HCT116 (cell line): ENCODE measurements at regions not wholly inside any gene's neighbourhood (a gene's known extent, or its start where the extent isn't known, plus 50 kb on each side); places are given as distances from the start of the nearest gene placed in this dataset.

ENCODE experiments used
- ATAC-seq: fragments of 200-7000 bp; cut with Tn5 transposase; 2 replicates; pipeline ENCODE4 v1.9.1; 2020; ENCODE audit warnings: mild to moderate bottlenecking, moderate library complexity
- BruUV-seq: library from RNA; stranded (reverse); fragments of 400-500 nt; replicated peaks from 2 replicates; lab custom pipeline; 2021; lab: Mats Ljungman, UMichigan
- CTCF ChIA-PET: fragments of 300-600 bp; sonication (Branson Sonifier 250); formaldehyde crosslinking; loops from one replicate; lab custom pipeline; 2021; ENCODE audit warnings: antibody characterized with exemption; lab: Charles Lee
- POLR2A ChIA-PET: fragments of 300-600, 350-600 bp; sonication (Branson Sonifier 250); formaldehyde crosslinking; loops from one replicate; lab custom pipeline; 2021; ENCODE audit warnings: antibody characterized with exemption; lab: Charles Lee
- RAD21 ChIA-PET, 2 experiments: fragments of 300-600 bp; sonication (Branson Sonifier 250); formaldehyde crosslinking; loops; one replicate each; lab custom pipeline; 2023; ENCODE audit warnings: low total read pairs in 2 of 2; ENCODE audit not compliant: uncharacterized antibody in 2 of 2, unreplicated experiment in 2 of 2, low non-redundant PET in 1 of 2; lab: Charles Lee
- DNase-seq: peaks from one replicate; pipeline ENCODE4 v3.0.0-alpha.2; 2010; ENCODE audit warnings: low read depth, low spot score
- H2AFZ ChIP-seq: fragments of 200-600 bp; shearing (Covaris generic), sonication (generic); 2 replicates; pipeline ENCODE4 v1.6.1; 2017; ENCODE audit warnings: low read depth, mixed run types, mixed read lengths, antibody characterized with exemption, low read length; ENCODE audit not compliant: poor library complexity, severe bottlenecking
- H3K27ac ChIP-seq: 2 replicates; pipeline ENCODE4 v1.5.1; 2012; ENCODE audit warnings: low read depth, low read length
- H3K27me3 ChIP-seq: fragments of 200-600 bp; sonication (generic); 2 replicates; pipeline ENCODE4 v1.6.1; 2016; ENCODE audit warnings: mixed run types, low read length, mixed read lengths; ENCODE audit not compliant: insufficient read depth
- H3K36me3 ChIP-seq, 2 experiments: fragments of 200-500 bp in 1 of 2; fragments of 200-600 bp in 1 of 2; sonication (Bioruptor generic) in 1 of 2; sonication (generic) in 1 of 2; 2 replicates each; pipeline versions ENCODE4 v1.5.1 to v1.6.1; 2014 to 2016; ENCODE audit warnings: low read length in 2 of 2, inconsistent platforms in 1 of 2, mixed read lengths in 1 of 2, mixed run types in 1 of 2; ENCODE audit not compliant: insufficient read depth in 2 of 2, control insufficient read depth in 1 of 2
- H3K4me1 ChIP-seq, 2 experiments: fragments of 200-600 bp in 1 of 2; sonication (generic) in 1 of 2; 2 replicates each; pipeline versions ENCODE4 v1.5.1 to v1.6.1; 2012 to 2017; ENCODE audit warnings: low read length in 2 of 2, inconsistent platforms in 1 of 2, mild to moderate bottlenecking in 1 of 2, mixed read lengths in 1 of 2, mixed run types in 1 of 2, moderate library complexity in 1 of 2; ENCODE audit not compliant: insufficient read depth in 2 of 2, control insufficient read depth in 1 of 2
- H3K4me2 ChIP-seq: fragments of 200-600 bp; sonication (generic); 2 replicates; pipeline ENCODE4 v1.6.1; 2017; ENCODE audit warnings: mixed run types, low read length, mixed read lengths
- H3K4me3 ChIP-seq, 2 experiments: fragments of 200-600 bp in 1 of 2; sonication (generic) in 1 of 2; replicated peaks in 1 of 2; 2 replicates each; pipeline ENCODE4 v1.5.1; 2011 to 2016; ENCODE audit warnings: low read length in 2 of 2, control low read depth in 1 of 2, low read depth in 1 of 2, mild to moderate bottlenecking in 1 of 2, mixed read lengths in 1 of 2, mixed run types in 1 of 2
- H3K79me2 ChIP-seq: fragments of 200-600 bp; sonication (generic); 2 replicates; pipeline ENCODE4 v1.6.1; 2017; ENCODE audit warnings: mild to moderate bottlenecking, mixed run types, low read length, moderate library complexity, mixed read lengths; ENCODE audit not compliant: insufficient read depth
- H3K9ac ChIP-seq: fragments of 200-600 bp; sonication (generic); 2 replicates; pipeline ENCODE4 v1.6.1; 2016; ENCODE audit warnings: low read length, mixed read lengths
- H3K9me2 ChIP-seq: fragments of 200-600 bp; sonication (generic), shearing (Covaris generic); 2 replicates; pipeline ENCODE4 v1.6.1; 2017; ENCODE audit warnings: mixed run types, mild to moderate bottlenecking, moderate library complexity; ENCODE audit not compliant: insufficient read depth
- H3K9me3 ChIP-seq, 2 experiments: fragments of 200-500 bp in 1 of 2; fragments of 200-600 bp in 1 of 2; sonication (Bioruptor generic) in 1 of 2; sonication (generic) in 1 of 2; 2 replicates each; pipeline ENCODE4 v1.6.1; 2014 to 2017; ENCODE audit warnings: low read length in 2 of 2, mixed read lengths in 2 of 2, inconsistent platforms in 1 of 2, low read depth in 1 of 2, mild to moderate bottlenecking in 1 of 2, mixed run types in 1 of 2, moderate library complexity in 1 of 2; ENCODE audit not compliant: control insufficient read depth in 1 of 2, insufficient read depth in 1 of 2
- H4K20me1 ChIP-seq: fragments of 200-600 bp; sonication (generic), shearing (Covaris generic); 2 replicates; pipeline ENCODE4 v1.6.1; 2017; ENCODE audit warnings: mixed run types, mild to moderate bottlenecking, moderate library complexity; ENCODE audit not compliant: insufficient read depth
- ELF1 ChIP-seq: IDR thresholded peaks from 2 replicates; pipeline ENCODE4 v1.6.1; 2012; ENCODE audit warnings: low read depth, borderline replicate concordance
- EZH2 ChIP-seq: fragments of 200-600 bp; sonication (generic); IDR thresholded peaks from 2 replicates; pipeline ENCODE4 v1.6.1; 2017; ENCODE audit warnings: antibody characterized with exemption, mixed run types
- FOSL1 ChIP-seq: IDR thresholded peaks from 2 replicates; pipeline ENCODE4 v1.6.1; 2012; ENCODE audit warnings: low read depth
- JUND ChIP-seq: IDR thresholded peaks from 2 replicates; pipeline ENCODE4 v1.6.1; 2012
- SP1 ChIP-seq: IDR thresholded peaks from 2 replicates; pipeline ENCODE4 v1.6.1; 2012; ENCODE audit warnings: low read depth
- SRF ChIP-seq: IDR thresholded peaks from 2 replicates; pipeline ENCODE4 v1.6.1; 2012; ENCODE audit warnings: low read depth
- YY1 ChIP-seq: IDR thresholded peaks from 2 replicates; pipeline ENCODE4 v1.6.1; 2011; ENCODE audit warnings: low read length, low read depth, moderate library complexity, mild to moderate bottlenecking; ENCODE audit not compliant: insufficient replicate concordance; ENCODE audit errors: extremely low read depth
- ZFX ChIP-seq: fragments of 450-650 bp; IDR thresholded peaks from 2 replicates; pipeline ENCODE4 v1.6.1; 2017
- intact Hi-C: fragments of 100-400 bp; cut with micrococcal nuclease; formaldehyde crosslinking; loops from 2 replicates; pipeline ENCODE4 v1.10.0; 2022
- TF ChIP-seq, protein P1 (sequence below): IDR thresholded peaks from 2 replicates; pipeline ENCODE4 v1.6.1; 2012
- TF ChIP-seq, protein P2 (sequence below): IDR thresholded peaks from 2 replicates; pipeline ENCODE4 v1.6.1; 2012; ENCODE audit warnings: low read depth
- TF ChIP-seq, protein P3 (sequence below), 3 experiments: fragments of 200-600 bp in 1 of 3; sonication (generic) in 1 of 3; IDR thresholded peaks in 2 of 3; conservative IDR thresholded peaks in 1 of 3; 2 replicates each; pipeline ENCODE4 v1.5.1; 2012 to 2017; ENCODE audit warnings: low read depth in 2 of 3, low read length in 2 of 3, antibody characterized with exemption in 1 of 3, borderline replicate concordance in 1 of 3, control low read depth in 1 of 3, mild to moderate bottlenecking in 1 of 3, mixed read lengths in 1 of 3, mixed run types in 1 of 3, moderate library complexity in 1 of 3; ENCODE audit not compliant: insufficient read depth in 1 of 3

DNA sequence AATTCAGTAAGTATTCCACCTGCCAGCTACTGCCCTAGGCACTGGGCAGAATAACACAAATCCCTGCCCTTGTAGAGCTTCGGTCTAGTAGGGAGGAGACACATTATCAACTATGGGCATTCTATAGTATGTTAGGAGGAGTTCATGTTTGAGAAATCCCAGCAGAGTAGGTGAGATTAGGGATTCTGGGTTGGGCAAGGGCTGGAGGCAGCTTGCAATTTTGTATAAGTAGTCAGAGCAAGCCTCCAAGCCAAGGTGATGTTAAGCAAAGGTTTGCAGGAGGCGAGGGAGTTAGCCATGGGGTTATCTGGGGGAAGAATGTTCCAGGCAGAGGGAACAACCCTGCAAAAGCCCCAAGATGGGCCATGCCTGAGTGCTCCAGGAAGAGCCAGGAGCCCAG, 187.9 kb upstream of the HS6ST1 start:
- BruUV-seq = no TSS peak
- Histone ChIP-seq H2AFZ (no peak overlapping the region), H3K9me3 (0 out of 4 replicates have a peak, but pooled peaks cover 0 to 3% of the 10 kb centered on the region in 2 experiments), H3K79me2 (no peaks in the 10 kb centered on the region), H3K27me3 (no peaks in the 10 kb centered on the region), H3K4me3 (no peak overlapping the region), H4K20me1 (no peaks in the 10 kb centered on the region), H3K9ac (no peak overlapping the region), H3K27ac (no peak overlapping the region), H3K36me3 (no peaks in the 10 kb centered on the region), H3K4me1 (no peaks in the 10 kb centered on the region), H3K9me2 (no peaks in the 10 kb centered on the region), H3K4me2 (no peak overlapping the region)
- ATAC-seq (no peak), DNase-seq (no peak)
- RAD21 ChIA-PET = no interaction called here
- CTCF ChIA-PET = no interaction called here
- POLR2A ChIA-PET = no interaction called here
- intact Hi-C loops = no loop called here
- TF ChIP-seq, protein P1, sequence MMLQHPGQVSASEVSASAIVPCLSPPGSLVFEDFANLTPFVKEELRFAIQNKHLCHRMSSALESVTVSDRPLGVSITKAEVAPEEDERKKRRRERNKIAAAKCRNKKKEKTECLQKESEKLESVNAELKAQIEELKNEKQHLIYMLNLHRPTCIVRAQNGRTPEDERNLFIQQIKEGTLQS = no peak
- TF ChIP-seq SRF = no peak
- TF ChIP-seq EZH2 = no peak
- TF ChIP-seq YY1 = no peak
- TF ChIP-seq ELF1 = no peak
- TF ChIP-seq FOSL1 = no peak
- no peak for TF ChIP-seq JUND
- TF ChIP-seq ZFX = no peak
- TF ChIP-seq, protein P2, sequence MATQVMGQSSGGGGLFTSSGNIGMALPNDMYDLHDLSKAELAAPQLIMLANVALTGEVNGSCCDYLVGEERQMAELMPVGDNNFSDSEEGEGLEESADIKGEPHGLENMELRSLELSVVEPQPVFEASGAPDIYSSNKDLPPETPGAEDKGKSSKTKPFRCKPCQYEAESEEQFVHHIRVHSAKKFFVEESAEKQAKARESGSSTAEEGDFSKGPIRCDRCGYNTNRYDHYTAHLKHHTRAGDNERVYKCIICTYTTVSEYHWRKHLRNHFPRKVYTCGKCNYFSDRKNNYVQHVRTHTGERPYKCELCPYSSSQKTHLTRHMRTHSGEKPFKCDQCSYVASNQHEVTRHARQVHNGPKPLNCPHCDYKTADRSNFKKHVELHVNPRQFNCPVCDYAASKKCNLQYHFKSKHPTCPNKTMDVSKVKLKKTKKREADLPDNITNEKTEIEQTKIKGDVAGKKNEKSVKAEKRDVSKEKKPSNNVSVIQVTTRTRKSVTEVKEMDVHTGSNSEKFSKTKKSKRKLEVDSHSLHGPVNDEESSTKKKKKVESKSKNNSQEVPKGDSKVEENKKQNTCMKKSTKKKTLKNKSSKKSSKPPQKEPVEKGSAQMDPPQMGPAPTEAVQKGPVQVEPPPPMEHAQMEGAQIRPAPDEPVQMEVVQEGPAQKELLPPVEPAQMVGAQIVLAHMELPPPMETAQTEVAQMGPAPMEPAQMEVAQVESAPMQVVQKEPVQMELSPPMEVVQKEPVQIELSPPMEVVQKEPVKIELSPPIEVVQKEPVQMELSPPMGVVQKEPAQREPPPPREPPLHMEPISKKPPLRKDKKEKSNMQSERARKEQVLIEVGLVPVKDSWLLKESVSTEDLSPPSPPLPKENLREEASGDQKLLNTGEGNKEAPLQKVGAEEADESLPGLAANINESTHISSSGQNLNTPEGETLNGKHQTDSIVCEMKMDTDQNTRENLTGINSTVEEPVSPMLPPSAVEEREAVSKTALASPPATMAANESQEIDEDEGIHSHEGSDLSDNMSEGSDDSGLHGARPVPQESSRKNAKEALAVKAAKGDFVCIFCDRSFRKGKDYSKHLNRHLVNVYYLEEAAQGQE = no peak
- no peak for TF ChIP-seq SP1
- TF ChIP-seq, protein P3, sequence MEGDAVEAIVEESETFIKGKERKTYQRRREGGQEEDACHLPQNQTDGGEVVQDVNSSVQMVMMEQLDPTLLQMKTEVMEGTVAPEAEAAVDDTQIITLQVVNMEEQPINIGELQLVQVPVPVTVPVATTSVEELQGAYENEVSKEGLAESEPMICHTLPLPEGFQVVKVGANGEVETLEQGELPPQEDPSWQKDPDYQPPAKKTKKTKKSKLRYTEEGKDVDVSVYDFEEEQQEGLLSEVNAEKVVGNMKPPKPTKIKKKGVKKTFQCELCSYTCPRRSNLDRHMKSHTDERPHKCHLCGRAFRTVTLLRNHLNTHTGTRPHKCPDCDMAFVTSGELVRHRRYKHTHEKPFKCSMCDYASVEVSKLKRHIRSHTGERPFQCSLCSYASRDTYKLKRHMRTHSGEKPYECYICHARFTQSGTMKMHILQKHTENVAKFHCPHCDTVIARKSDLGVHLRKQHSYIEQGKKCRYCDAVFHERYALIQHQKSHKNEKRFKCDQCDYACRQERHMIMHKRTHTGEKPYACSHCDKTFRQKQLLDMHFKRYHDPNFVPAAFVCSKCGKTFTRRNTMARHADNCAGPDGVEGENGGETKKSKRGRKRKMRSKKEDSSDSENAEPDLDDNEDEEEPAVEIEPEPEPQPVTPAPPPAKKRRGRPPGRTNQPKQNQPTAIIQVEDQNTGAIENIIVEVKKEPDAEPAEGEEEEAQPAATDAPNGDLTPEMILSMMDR (IDR thresholded peaks at IDR 0.05 in 2 of 3, conservative IDR thresholded peaks at IDR 0.05 in 1 of 3; ENCODE audit: borderline replicate concordance in 1 of 3, insufficient read depth in 1 of 3, low read depth in 2 of 3, low read length in 2 of 3) = no peak
